HUES6 (cell line): ENCODE measurements at regions not wholly inside any gene's neighbourhood (a gene's known extent, or its start where the extent isn't known, plus 50 kb on each side); places are given as distances from the start of the nearest gene placed in this dataset.

Source experiments
- H3K27ac ChIP-seq: 2 replicates; pipeline ENCODE4 v1.7.0; 2013; ENCODE audit warnings: low read depth, mild to moderate bottlenecking, low read length, inconsistent platforms
- H3K27me3 ChIP-seq: 2 replicates; pipeline ENCODE4 v1.6.1; 2013; ENCODE audit warnings: low read length; ENCODE audit not compliant: control insufficient read depth, insufficient read depth
- H3K36me3 ChIP-seq: 2 replicates; pipeline ENCODE4 v1.6.1; 2013; ENCODE audit warnings: low read length; ENCODE audit not compliant: control insufficient read depth, insufficient read depth
- H3K4me1 ChIP-seq: 2 replicates; pipeline ENCODE4 v1.6.1; 2013; ENCODE audit warnings: low read length; ENCODE audit not compliant: control insufficient read depth, insufficient read depth
- H3K4me3 ChIP-seq: 2 replicates; pipeline ENCODE4 v1.5.1; 2013; ENCODE audit warnings: low read depth, low read length
- H3K9ac ChIP-seq: one replicate; pipeline ENCODE4 v1.6.1; 2013; ENCODE audit warnings: mild to moderate bottlenecking, low read length
- H3K9me3 ChIP-seq: 2 replicates; pipeline ENCODE4 v1.6.1; 2013; ENCODE audit warnings: low read depth, low read length; ENCODE audit not compliant: control insufficient read depth, insufficient read depth

- Histone ChIP-seq H3K9me3 (no peaks in the 10 kb centered on the region), H3K27ac (no peak overlapping the region), H3K27me3 (no peaks in the 10 kb centered on the region), H3K9ac (no peak overlapping the region), H3K4me1 (no peaks in the 10 kb centered on the region), H3K36me3 (no peaks in the 10 kb centered on the region), H3K4me3 (no peak overlapping the region)
Measured at GRCh38 chr1:208874915-208875314, 630.7 kb upstream of the PLXNA2 start.

GRCh38 chr1:208879022-208879421 is 634.8 kb upstream of the PLXNA2 start:
- Histone ChIP-seq H3K9ac (no peak overlapping the region), H3K4me1 (no peaks in the 10 kb centered on the region), H3K4me3 (no peak overlapping the region), H3K27me3 (no peaks in the 10 kb centered on the region), H3K27ac (no peak overlapping the region), H3K9me3 (no peaks in the 10 kb centered on the region), H3K36me3 (no peaks in the 10 kb centered on the region)

GRCh38 chr1:208880433-208881100 is 636.4 kb upstream of the PLXNA2 start:
- Histone ChIP-seq H3K9ac (no peak overlapping the region), H3K4me1 (no peaks in the 10 kb centered on the region), H3K36me3 (no peaks in the 10 kb centered on the region), H3K9me3 (no peaks in the 10 kb centered on the region), H3K27ac (no peak overlapping the region), H3K4me3 (no peak overlapping the region), H3K27me3 (no peaks in the 10 kb centered on the region)

- no peaks in the 10 kb centered on the region for H3K4me1 ChIP-seq
- H3K4me3 ChIP-seq: no peak overlapping the region
- no peaks in the 10 kb centered on the region for H3K9me3 ChIP-seq
- H3K27me3 ChIP-seq: no peaks in the 10 kb centered on the region
- H3K9ac ChIP-seq: no peak overlapping the region
- no peak overlapping the region for H3K27ac ChIP-seq
- no peaks in the 10 kb centered on the region for H3K36me3 ChIP-seq
Measured at GRCh38 chr1:208885060-208885459, 640.9 kb upstream of the PLXNA2 start.

- no peaks in the 10 kb centered on the region for H3K36me3 ChIP-seq
- H3K4me1 ChIP-seq: no peaks in the 10 kb centered on the region
- H3K9ac ChIP-seq: no peak overlapping the region
- no peaks in the 10 kb centered on the region for H3K27me3 ChIP-seq
- no peaks in the 10 kb centered on the region for H3K9me3 ChIP-seq
- H3K4me3 ChIP-seq: no peak overlapping the region
- H3K27ac ChIP-seq: no peak overlapping the region
Measured at GRCh38 chr1:208885650-208886049, 641.5 kb upstream of the PLXNA2 start.

GRCh38 chr1:208888376-208888775 is 644.2 kb upstream of the PLXNA2 start:
- Histone ChIP-seq H3K36me3 (no peaks in the 10 kb centered on the region), H3K9me3 (no peaks in the 10 kb centered on the region), H3K27ac (no peak overlapping the region), H3K4me3 (no peak overlapping the region), H3K4me1 (no peaks in the 10 kb centered on the region), H3K27me3 (no peaks in the 10 kb centered on the region), H3K9ac (no peak overlapping the region)

GRCh38 chr1:208892147-208892546 is 648.0 kb upstream of the PLXNA2 start:
- Histone ChIP-seq H3K9me3 (no peaks in the 10 kb centered on the region), H3K27ac (no peak overlapping the region), H3K9ac (no peak overlapping the region)

GRCh38 chr1:208893251-208893650 is 649.1 kb upstream of the PLXNA2 start:
- no peaks in the 10 kb centered on the region for H3K9me3 ChIP-seq
- H3K27ac ChIP-seq: no peak overlapping the region
- H3K4me3 ChIP-seq: no peak overlapping the region
- H3K27me3 ChIP-seq: no peaks in the 10 kb centered on the region
- H3K9ac ChIP-seq: no peak overlapping the region
- H3K4me1 ChIP-seq: no peaks in the 10 kb centered on the region
- H3K36me3 ChIP-seq: no peaks in the 10 kb centered on the region

More at GRCh38 chr1:208892147-208892546, 648.0 kb upstream of the PLXNA2 start:
- H3K36me3 ChIP-seq: no peaks in the 10 kb centered on the region
- no peaks in the 10 kb centered on the region for H3K27me3 ChIP-seq
- no peak overlapping the region for H3K4me3 ChIP-seq
- no peaks in the 10 kb centered on the region for H3K4me1 ChIP-seq

- no peaks in the 10 kb centered on the region for H3K36me3 ChIP-seq
- no peaks in the 10 kb centered on the region for H3K4me1 ChIP-seq
- no peaks in the 10 kb centered on the region for H3K9me3 ChIP-seq
- H3K27me3 ChIP-seq: no peaks in the 10 kb centered on the region
- H3K4me3 ChIP-seq: no peak overlapping the region
- H3K9ac ChIP-seq: no peak overlapping the region
- no peak overlapping the region for H3K27ac ChIP-seq
Measured at GRCh38 chr1:208895181-208895580, 651.0 kb upstream of the PLXNA2 start.

- H3K9me3 ChIP-seq: no peaks in the 10 kb centered on the region
Measured at GRCh38 chr1:208895820-208896219, 651.6 kb upstream of the PLXNA2 start.

GRCh38 chr1:208896768-208897167 is 652.6 kb upstream of the PLXNA2 start:
- Histone ChIP-seq H3K27ac (no peak overlapping the region), H3K36me3 (no peaks in the 10 kb centered on the region), H3K9ac (no peak overlapping the region)

More at GRCh38 chr1:208895820-208896219, 651.6 kb upstream of the PLXNA2 start:
- Histone ChIP-seq H3K4me1 (no peaks in the 10 kb centered on the region), H3K27me3 (no peaks in the 10 kb centered on the region), H3K36me3 (no peaks in the 10 kb centered on the region), H3K4me3 (no peak overlapping the region), H3K9ac (no peak overlapping the region), H3K27ac (no peak overlapping the region)

More at GRCh38 chr1:208896768-208897167, 652.6 kb upstream of the PLXNA2 start:
- H3K4me3 ChIP-seq: no peak overlapping the region
- no peaks in the 10 kb centered on the region for H3K4me1 ChIP-seq
- H3K27me3 ChIP-seq: no peaks in the 10 kb centered on the region
- H3K9me3 ChIP-seq: no peaks in the 10 kb centered on the region
